ENCODE measurements at regions not wholly inside any gene's neighbourhood (a gene's known extent, or its start where the extent isn't known, plus 50 kb on each side); places are given as distances from the start of the nearest gene placed in this dataset.
A peak's percentile ranks its signal among the peaks of the same experiment; 100 is the strongest.

- no peak for DNase-seq
Observed at GRCh38 chr12:67853204-67853603, 136.0 kb upstream of the IFNG-AS1 start.

- no peak for DNase-seq
Observed at GRCh38 chr12:67854351-67854750, 134.9 kb upstream of the IFNG-AS1 start.

- no peak for DNase-seq
Observed at GRCh38 chr12:67855103-67855502, 134.1 kb upstream of the IFNG-AS1 start.

GRCh38 chr12:67871231-67871630 is 118.0 kb upstream of the IFNG-AS1 start:
- DNase-seq, result no peak

DNA sequence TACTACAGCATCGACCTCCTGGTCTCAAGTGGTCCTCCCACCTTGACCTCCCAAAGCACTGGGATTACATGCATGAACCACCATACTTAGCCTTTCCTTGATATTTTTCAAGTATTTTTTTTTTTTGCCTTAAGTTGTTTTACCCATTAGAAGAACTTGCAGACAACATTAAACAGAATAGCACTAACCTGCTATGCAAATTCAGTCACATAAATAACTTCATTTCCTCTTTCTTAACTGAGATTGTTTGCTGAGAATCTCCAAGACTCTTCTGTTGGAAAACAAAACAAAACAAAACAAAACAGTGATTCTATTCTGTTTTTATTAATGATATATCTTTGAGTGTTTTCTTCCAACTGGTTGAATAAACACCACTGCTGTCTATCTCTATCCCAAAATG is 115.9 kb upstream of the IFNG-AS1 start:
- DNase-seq, result no peak

GRCh38 chr12:67876305-67876915 is 112.8 kb upstream of the IFNG-AS1 start:
- no peak for DNase-seq

DNA sequence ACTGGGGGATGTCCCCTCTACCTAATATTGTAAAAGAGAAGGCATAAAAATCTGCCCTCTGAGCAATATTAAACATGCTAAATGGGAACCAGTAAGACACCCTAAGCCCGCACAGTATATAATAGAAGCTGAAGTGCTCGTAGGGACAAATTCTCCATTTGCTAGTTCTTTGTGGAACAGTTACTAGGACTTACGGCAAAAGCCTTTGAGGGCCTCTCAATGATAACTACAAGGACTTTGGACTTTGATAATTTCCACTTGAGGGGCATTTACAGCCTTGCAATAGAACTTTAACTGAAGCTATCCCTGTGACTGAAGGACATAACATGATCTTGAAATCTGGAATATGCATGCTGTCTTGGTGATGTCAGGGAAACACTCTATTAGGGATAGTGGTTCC is 111.5 kb upstream of the IFNG-AS1 start:
- no peak for DNase-seq

- no peak for DNase-seq
Observed at GRCh38 chr12:67879937-67880336, 109.3 kb upstream of the IFNG-AS1 start.

DNA sequence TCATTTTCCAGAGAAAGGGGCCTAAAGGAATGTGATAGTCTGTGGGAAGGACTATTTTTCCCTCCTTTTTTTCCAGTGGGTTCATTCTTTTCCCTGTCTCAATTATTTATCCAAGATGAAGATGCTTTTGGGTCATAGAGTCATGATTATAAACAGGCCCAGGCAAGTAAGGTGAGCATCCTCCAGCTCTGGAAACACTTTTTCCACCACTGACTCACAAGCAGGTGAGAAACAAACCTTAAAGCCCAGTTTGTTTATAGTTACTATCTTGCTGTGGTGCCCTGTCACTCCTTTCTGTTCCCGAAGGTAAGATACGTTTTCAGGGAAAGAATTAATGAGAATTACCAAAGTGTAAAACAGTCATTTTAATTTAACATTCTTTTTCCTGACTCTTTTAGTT is 107.7 kb upstream of the IFNG-AS1 start:
- no peak for DNase-seq

GRCh38 chr12:67884596-67884995 is 104.7 kb upstream of the IFNG-AS1 start:
- no peak for DNase-seq

DNA sequence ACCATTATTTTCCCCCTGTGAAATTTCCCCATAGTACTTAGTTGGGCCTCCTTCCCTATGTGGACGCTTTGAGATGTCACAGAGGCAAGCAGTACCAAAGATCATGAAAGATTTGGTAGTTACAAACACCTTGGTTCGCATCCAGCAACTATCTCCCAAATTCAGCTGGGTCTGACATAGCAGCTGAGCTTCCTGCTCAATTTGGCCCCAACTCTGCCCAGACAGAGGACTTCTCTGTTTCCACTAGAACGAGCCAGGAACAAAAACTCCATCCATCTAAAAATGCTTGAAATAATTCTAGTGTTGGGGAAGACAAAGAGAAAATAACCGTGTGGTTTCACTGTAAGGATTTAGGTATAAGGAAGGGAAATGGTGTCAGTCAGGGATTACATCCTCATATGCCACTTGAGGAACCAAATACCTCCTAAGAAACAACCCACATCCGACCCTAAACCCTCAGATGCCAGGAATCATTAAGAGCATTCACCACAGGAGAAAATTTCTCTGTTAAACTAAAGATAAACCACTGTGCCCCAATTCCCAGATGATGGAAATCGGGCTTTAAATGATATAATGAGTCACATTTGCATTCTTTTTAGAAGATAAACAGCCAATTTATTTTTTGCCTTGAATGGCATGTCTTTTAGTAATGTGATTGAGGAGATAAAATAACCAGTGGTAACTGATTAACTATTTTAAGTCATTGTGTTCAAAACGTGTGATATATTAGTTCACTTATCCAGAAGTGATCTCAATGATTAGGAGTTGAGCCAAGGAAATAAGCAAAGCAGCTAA is 103.7 kb upstream of the IFNG-AS1 start:
- no peak for DNase-seq

DNA sequence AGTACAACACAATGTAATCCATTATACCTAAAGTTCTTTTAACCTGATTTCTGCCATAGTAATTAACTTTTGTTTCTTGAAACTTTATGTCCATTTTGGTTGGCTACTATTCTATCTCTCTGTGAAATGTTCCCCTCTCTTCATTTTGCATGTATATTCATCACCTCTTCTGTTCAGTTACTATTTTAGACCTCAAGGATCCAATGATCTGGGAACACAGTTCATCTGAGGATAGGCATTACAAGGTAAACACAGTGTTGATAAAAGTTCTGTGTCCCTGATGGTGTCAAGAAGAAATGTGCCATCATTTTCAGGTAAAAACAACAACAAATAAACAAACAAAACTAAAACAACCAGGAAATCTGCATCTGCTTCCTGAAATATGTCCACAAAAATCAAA is 102.2 kb upstream of the IFNG-AS1 start:
- no peak for DNase-seq

DNA sequence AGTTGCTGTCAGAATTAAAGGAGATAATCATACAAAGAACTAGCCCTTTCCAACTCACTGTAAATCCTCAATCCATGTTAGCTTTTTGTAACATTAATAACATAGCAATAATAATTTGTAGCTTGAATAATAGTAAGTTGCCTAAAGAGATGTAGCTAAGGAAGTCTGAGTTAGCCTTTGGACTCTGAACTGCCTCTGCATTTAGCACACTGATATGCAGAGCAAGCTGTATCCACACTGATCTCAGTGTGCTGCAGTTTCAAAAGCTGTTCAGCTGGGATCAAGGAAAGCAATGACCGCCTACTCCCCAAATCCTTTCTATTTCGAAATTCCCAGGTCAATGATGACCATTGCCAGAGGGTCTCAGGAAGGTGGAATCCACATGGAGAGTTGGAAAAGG is 99.3 kb upstream of the IFNG-AS1 start:
- DNase-seq, result no peak

- no peak for DNase-seq
Observed at GRCh38 chr12:67890726-67891258, 98.5 kb upstream of the IFNG-AS1 start.

GRCh38 chr12:67891596-67891995 is 97.7 kb upstream of the IFNG-AS1 start:
- DNase-seq, result no peak

DNA sequence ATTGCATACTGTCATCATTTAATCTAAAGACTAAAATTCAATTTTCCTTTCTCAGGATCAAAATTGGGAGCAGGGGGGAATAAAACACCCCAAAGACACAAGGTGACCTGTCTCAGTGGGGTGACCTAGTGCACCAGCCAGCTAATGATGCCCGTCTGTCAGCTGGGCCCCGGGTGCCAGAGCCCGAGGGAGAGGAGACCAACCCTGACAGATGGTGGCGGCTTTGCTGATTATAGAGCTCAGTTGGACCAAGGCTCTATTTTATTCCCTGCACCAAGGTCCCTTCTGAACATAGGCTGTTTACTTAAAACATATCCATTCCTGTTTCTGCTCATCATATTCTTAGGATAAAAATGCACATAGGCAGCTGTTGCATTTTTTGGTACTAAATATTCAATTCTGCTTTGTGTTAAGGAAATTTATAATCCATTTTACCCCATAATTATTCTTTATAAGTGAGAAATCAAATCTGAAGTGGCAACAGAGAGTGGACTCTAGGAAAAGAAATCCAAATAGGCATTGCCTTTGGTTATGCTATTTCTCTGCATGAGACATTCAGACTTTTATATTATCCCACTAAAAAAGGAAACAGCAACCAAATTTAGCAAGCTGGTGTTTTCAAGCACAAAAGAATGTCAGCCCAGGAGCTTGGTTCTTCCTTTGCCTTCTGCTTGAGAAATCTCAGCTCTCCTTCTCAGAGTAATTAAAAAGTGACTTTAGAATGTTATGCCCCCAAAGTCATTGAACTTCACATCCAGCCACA is 96.8 kb upstream of the IFNG-AS1 start:
- no peak for DNase-seq

DNA sequence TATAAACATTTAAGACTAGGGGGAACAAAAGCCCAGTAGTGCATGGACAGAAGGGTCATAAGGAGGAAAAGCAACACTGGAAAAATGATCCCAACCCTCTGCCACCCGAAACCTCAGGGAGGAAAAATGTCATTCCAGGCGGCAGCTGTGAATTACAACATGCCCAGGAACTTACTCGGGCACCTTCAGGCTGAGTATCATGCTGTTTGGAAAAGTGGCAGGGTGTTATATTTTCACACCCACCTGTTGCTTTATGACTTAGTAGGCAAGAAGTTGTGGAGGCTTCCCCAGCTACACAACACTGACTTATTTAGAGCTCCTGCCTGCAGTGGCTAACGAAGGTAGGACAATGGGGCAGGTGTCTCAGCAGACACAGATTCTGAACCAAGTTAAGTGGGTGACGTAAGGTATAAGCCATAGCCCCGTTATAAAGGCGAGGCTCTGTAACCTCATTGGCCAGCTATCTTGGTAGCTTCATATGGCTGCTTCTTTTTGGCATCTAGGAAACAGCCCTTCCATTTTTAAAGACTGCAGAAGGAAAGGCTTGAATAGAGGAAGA is 96.1 kb upstream of the IFNG-AS1 start:
- no peak for DNase-seq

- DNase-seq, result peak; percentile 2
Observed at GRCh38 chr12:67900418-67900817, 88.8 kb upstream of the IFNG-AS1 start.

- no peak for DNase-seq
Observed at GRCh38 chr12:67909091-67909531, 80.1 kb upstream of the IFNG-AS1 start.

DNA sequence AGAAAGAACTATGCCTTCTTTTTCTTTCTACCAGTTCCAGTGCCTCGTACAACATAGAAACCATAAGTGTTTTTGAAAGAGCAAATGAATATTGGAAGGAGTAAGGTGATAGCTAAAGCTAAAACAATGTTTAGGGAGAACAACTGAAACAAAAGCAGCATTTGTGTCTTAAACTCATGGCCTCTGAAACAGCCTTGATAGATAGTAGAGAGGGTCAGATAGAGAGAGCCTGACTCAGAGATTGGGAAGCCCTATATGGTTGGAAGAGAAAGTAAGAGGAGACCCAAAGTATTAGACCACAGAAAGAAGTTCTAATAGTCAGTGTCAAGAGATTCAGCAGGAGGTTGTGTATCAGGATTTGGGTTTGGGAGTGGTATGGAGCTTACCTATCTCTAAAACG is 79.6 kb upstream of the IFNG-AS1 start:
- DNase-seq, result no peak

GRCh38 chr12:67910360-67911274 is 78.6 kb upstream of the IFNG-AS1 start:
- no peak for DNase-seq

- DNase-seq, result no peak
Observed at GRCh38 chr12:67911275-67911600, 78.0 kb upstream of the IFNG-AS1 start.

Data from central memory CD4-positive, alpha-beta T cell (primary cell).